GM18498 (cell line): ENCODE measurements at regions not wholly inside any gene's neighbourhood (a gene's known extent, or its start where the extent isn't known, plus 50 kb on each side); places are given as distances from the start of the nearest gene placed in this dataset.
"Not testable (repeated sequence)": the region's sequence is repeated elsewhere in the genome, so short reads cannot be mapped to it uniquely, and the experiment has no call there.

Source experiments
- ATAC-seq: cut with Tn5 transposase; IDR thresholded peaks from one replicate; pipeline ENCODE4 v1.9.1; 2021; ENCODE audit warnings: mild to moderate bottlenecking, moderate library complexity; ENCODE audit not compliant: unreplicated experiment

DNA sequence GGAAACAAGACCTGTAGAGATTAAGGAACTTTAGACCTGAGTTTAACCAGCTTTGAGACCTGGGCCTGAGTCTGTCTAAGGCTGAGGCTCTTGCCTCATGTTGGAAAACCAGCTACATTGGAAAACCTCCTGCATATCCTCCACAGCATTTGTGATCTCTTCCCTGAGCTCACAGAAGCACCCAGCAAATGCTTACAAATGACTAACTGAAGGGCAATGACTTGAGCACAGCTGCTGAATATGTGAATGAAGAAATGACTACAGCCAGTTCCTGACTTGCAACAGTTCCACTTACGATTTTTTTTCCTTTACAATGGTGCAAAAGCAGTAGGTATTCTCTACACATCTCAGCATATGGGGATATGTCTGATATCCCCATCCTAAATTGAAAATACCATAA lies 112.4 kb upstream of the RREB1 start:
- ATAC-seq, result no peak

DNA sequence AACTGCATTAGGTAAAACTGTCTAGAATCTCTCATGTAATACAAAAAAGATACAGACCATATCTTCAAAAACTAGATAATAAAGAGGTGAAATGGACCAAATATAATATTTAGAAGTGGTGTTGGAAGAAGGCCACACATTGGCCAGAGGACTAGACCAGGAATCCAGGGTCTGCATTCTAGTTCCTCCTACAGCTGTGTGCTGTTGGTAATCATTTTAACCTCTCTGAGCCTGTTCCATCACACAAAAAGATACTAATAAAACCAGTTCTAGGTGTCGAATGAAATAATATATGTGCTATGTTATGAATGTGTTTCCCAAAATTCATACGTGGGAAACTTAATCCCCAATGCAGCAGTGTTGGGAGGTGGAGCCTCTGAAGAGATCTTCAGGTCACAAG lies 111.6 kb upstream of the RREB1 start:
- ATAC-seq, result no peak

DNA sequence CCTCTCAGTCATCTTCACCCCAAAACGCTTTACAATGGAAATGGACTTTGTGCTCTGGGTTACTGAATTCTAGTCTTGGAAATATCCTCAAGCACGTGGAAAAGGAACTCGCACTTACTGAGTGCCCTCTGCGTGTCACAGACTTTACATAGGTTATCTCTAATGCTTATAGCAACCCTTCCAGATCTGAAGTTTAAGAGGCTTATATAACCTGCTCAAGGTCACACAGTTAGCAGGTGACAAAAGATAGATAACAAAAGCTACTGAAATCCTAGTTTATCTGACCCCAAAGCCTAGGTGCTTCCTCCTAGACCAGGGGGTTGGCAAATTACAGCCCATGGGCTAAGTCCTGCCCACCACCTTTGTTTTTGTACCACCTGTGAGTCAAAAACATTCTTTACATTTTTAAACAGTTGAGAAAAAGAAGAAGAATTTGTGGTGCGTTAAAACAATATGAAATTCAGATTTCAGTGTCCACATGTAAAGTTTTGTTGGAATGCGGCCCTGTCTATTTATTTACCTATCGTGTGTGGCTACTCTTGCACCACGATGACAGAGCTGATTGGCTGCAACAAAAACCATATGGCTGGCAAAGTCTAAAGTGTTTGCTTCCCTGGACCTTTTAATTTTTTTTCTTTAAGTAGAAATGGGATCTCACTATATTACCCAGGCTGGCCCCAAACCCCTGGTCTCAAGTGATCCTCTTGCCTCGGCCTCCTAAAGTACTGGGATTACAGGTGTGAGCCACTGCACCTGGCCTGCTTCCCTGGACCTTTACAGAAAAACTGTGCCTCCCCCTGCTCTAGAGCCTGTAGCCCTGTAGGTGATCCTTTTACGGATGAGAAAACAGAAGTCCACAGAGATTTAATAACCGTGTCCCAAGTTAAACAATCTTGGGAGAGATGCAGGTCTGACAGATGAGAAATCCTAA lies 110.2 kb upstream of the RREB1 start:
- ATAC-seq, result no peak

- ATAC-seq, result no peak
Observed at GRCh38 chr6:6998194-6998569, 109.6 kb upstream of the RREB1 start.

DNA sequence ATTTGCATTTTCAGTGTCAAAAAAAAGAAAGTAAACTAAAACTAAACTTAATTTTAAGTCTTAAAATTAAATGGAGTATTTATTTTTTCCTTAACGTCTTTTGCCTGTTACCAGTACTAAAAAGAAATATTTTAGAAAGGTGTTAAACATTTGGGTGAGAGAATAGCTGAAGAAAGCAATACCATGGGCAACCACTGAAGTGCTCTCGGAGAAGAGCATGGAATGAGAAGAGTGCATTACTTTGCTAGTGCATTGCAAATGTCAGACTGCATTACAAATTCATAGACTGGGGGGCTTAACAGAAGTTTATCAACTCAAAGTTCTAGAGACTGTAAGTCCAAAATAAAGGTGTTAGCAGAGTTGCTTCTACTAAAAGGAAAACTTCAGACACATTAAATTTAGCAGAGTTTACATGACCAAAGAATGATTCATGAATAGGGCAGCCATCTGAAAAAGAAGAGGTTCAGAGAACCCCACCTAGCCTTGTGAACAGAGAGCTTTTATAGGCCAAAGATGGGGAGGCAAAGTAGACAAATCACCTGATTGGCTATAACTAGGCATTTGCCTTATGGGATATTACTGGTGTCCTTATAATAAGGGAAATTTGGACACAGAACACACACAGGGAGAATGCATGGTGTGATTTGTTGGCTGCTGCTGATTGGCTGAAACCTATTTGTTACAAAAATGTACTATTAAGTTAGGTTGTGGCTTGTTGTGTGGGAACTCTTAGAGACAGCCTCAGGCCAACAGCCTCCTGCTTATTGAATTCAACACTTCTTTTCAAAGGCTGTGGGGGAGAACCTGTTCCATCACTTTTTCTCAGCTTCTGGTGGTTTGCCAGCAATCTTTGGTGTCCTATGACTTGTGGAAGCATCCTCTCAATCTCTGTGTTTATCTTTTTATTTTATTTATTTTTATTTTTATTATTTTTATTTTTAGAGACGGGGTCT lies 106.7 kb upstream of the RREB1 start:
- no peak for ATAC-seq

- no peak for ATAC-seq
Observed at GRCh38 chr6:7003041-7003440, 104.7 kb upstream of the RREB1 start.

GRCh38 chr6:7004581-7005297 lies 103.0 kb upstream of the RREB1 start:
- ATAC-seq, result no peak

GRCh38 chr6:7006515-7007191 lies 101.1 kb upstream of the RREB1 start:
- no peak for ATAC-seq

DNA sequence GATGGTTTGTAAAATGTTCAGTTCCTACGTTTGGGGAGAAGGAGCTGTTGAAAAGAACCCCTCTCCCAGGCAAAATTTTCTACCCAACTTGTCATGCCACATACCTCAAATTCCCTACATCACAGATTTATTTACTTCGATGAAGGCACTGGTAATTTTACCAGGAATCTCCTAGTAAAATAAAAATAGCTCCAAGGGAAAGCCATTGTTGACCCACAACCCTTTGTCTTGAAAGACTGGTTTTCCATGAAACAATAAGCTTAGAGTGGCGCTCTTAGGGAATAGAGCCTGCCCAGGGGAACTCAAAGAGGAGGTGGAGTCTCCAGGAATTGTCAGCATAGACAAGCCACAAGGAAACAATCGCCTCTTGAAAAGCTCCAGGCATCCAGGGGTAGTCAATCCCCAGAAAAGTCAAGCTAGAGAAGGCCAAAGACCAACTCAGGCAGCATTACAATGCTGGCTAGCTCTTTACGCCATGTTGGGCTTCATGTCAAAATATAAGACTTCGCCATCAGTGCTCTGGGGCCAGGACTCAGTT lies 99.2 kb upstream of the RREB1 start:
- ATAC-seq, result no peak

DNA sequence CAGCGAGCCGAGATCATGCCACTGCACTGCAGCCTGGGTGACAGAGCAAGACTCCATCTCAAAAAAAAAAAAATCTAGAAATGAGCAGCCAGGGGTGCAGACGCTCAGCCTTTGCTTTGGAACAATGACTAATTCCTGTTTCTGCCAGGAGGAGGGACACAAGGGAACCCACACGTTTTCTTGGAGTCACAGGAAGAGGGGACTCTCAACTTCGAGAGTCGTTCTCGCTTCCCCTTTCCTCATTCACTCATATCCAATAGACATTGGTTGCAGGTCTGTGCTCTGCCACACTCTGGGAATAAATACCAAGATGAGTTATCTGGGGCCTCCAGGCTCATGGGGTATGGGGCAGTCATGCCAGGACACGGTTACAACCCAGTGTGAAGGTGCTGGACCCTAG lies 91.5 kb upstream of the RREB1 start:
- no peak for ATAC-seq

- ATAC-seq, result no peak
Observed at GRCh38 chr6:7021301-7021700, 86.5 kb upstream of the RREB1 start.

GRCh38 chr6:7025861-7026260 lies 81.9 kb upstream of the RREB1 start:
- no peak for ATAC-seq

DNA sequence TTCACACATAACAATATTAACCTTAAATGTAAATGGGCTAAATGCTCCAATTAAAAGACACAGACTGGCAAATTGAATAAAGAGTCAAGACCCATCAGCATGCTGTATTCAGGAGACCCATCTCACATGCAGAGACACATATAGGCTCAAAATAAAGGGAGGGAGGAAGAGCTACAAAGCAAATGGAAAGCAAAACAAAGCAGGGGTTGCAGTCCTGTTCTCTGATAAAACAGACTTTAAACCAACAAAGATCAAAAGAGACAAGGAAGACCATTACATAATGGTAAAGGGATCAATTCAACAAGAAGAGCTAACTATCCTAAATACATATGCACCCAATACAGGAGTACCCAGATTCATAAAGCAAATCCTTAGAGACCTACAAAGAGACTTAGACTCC lies 78.8 kb upstream of the RREB1 start:
- not testable (repeated sequence) for ATAC-seq

DNA sequence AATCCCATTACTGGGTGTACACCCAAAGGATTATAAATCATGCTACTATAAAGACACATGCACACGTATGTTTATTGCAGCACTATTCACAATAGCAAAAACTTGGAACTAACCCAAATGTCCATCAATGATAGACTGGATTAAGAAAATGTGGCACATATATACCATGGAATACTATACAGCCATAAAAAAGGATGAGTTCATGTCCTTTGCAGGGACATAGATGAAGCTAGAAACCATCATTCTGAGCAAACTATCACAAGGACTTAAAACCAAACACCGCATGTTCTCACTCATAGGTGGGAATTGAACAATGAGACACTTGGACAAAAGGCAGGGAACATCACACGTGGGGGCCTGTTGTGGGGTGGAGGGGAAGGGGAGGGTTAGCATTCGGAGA lies 76.8 kb upstream of the RREB1 start:
- ATAC-seq, result not testable (repeated sequence)

DNA sequence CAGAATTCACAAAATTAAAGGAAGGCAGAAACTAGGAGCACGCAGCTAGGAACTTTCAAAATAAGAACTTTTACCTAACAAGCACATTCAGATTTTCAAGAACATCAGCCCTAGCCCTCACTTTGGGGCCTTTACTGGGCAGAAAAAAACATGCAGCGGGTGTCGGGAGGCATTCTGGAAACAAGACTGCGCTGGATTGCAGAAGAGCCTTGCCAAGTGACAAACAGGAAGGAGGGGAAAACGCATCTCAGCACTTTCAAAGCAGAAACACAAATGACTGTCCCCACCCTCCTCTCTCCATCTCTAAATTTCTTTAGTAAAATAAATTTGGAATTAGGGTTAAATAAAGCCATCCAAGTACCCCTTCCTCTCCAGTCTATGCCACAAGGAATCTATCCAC lies 74.6 kb upstream of the RREB1 start:
- ATAC-seq, result no peak

DNA sequence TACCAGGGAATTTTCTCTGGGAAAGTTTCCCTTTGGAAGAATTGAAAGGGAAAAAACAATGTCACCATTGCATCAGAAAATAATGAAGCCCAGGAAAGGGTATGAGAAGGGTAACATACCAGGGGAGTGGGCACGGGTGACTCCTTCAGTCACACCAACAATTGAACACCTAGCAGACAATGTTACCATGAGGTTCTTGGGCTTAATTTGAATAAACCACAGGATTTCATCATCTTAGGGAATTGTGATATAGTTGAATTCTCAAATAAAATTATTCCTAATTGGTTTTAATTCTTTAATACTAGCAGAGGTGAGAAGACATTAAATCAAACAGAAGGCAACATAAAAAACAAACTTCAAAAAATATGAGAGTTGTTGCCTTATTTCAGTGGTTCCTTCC lies 73.7 kb upstream of the RREB1 start:
- no peak for ATAC-seq

- no peak for ATAC-seq
Observed at GRCh38 chr6:7035837-7036249, 71.9 kb upstream of the RREB1 start.

DNA sequence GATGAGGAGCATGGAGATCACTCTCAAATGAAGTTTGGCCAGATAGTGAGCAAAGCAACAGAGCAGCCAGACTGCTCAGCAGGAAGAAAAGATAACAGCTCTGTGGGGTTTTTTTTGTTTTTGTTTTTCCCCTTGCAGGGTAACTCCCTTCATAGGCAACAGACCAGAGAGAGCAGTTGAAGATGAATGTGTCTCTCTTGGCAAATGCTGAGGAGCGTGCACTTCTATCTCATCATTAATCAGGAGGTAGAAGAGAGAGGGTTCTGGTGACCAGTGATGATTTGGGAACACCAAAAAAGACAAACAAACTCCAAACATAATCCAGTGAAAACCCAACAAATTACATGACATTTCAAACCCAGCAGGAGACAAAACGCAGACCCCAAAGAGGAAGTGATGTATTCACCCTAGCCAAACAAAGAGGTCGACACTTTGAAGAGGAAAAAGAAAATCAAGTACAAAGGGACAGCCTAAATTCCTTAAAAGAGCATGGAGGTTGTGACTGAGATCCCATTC lies 66.2 kb upstream of the RREB1 start:
- no peak for ATAC-seq

DNA sequence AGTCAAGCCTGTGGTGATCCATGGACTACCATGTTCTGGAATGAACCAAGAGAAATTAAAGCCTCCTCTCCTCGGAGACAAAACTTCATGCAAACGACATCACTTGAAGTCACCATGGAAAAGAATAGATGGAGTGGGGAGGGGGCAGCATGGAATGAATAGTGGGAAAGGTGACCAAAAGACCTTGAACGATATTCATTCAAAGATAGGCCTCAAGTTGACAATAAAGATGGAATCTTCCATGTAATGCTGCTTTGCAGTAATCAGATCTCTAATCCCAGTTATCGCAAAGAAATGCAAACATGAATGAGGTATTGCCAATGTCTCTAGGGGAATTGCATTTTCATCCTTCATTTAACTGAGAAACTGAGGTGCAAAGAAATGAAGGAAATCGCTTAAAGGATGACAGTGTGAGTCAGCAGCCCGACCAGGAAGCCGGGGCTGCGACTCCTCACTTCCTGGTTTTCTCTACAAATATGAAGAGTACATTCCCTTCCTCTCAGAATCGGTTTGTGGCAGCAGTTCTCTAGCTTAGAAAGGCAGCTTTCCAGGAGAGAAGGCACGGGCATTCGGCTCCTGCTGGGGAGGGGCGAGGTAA lies 65.6 kb upstream of the RREB1 start:
- ATAC-seq, result no peak
